HG03139 (cell line): ENCODE measurements at regions not wholly inside any gene's neighbourhood (a gene's known extent, or its start where the extent isn't known, plus 50 kb on each side); places are given as distances from the start of the nearest gene placed in this dataset.

Source experiments
- ATAC-seq: cut with Tn5 transposase; IDR thresholded peaks from one replicate; pipeline ENCODE4 v1.9.1; 2021; ENCODE audit not compliant: unreplicated experiment

DNA sequence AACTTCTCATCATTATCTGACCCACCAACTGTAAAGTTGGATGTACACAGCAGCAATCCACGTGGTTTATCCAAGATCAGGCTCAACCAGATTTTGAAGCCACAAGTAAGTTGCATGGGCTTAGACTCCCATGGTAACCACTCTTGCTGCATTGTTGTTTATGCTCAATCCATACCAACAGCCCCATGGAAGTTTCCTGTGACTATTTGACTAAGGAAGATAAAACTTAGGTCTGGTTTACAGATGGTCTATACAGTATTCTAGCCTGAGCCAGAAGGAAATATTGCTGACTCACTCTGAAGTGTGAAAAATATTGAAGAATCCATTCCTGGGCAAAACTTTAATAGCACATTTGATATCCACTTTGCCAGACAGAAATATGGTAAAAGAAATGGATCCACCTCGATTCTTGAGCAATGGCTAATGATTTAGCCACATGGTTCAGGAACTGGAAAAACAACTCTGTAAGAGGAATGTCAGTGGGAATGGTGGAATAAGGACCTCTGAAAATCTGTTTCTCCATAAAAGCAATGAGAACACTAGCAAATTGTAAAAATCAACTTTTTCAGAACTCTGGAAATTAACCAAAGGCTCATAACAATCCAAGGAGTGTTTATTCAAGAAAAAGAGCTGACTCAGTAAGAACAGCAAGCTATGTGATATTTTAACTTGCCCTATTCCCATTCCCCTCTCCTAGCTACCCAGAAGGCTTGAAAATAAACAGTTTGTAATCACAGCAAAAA is 162.9 kb upstream of the STT3B start:
- no peak for ATAC-seq

DNA sequence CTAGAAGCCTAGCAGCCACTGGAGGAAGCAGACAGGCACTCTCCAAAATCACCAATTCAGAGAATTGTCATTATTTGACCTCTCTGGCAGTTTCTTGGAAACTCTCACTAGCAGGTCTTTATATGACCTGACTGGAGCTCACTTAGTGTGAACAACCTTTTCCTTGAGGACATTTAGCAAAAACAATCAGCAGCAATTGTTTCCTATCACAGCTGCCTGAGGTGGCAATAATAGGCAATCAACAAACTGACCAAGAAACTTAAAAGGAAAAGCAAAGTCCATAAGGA is 162.4 kb upstream of the STT3B start:
- no peak for ATAC-seq

DNA sequence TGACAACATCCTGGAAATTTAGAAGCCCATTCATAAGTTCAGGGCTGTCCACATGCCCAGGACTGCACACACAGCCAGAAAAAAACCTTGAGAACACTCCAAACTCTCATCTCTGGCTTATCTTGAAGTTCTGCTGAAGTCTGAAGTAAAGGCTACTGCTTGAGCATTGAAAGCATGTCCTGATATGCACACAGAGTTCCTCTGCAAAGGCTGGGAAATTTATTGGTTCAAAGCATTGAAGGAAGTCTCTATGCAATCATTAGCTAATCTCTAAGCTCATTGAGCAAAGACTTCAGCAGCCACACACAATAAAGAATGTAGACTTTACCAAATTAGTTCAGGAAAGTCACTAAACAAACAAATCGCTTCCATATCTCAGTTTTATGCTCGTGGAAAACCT is 162.0 kb upstream of the STT3B start:
- no peak for ATAC-seq

DNA sequence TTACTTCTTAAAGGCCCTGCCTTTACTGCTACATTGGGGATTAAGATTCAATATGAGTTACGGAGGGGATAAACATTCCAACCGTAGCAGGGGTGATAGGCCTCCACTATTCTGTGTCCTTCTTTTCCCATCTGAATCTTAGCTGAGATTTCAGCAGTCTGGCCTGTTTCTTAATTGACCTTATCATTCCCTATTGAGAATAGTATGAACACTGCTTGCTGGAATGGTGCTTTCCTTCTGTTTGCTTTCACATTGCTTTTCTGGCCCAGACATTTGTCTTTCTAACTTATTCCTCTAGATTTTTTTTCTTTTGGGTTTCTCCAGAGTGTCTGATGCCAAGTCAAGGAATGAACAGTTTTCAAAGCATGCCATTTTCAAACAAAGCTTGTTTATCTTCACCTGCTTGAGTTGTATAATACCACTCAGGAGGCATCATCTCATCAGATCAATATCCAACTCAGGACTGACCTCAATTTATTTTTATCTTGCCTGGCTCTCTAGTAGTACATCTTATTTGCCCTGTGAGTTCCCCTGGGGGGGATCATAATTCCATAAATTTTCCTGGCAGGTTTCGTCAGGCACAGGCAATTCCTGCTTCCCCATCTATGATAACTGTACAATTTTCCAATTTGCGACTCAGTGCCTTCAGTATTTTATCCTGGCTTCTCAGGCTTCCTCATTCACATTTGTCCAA is 161.1 kb upstream of the STT3B start:
- no peak for ATAC-seq

DNA sequence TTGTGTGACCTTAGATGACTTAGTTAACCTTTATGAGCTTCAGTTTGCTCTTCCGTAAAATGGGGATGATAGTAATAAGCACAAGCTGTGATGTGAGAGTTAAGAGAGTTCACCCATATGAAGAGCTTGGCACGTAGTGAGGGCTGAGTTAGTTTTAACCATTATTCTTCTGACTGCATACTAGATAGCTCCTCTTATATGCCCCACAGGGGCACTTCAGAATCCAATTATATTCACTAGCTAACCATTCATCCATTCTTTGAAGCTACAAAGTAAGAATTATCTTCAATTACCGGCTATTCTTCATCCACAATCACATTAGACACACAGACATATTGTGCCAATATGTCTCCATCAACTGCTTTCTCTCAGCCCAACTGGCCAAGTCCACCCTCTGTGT is 159.0 kb upstream of the STT3B start:
- no peak for ATAC-seq

DNA sequence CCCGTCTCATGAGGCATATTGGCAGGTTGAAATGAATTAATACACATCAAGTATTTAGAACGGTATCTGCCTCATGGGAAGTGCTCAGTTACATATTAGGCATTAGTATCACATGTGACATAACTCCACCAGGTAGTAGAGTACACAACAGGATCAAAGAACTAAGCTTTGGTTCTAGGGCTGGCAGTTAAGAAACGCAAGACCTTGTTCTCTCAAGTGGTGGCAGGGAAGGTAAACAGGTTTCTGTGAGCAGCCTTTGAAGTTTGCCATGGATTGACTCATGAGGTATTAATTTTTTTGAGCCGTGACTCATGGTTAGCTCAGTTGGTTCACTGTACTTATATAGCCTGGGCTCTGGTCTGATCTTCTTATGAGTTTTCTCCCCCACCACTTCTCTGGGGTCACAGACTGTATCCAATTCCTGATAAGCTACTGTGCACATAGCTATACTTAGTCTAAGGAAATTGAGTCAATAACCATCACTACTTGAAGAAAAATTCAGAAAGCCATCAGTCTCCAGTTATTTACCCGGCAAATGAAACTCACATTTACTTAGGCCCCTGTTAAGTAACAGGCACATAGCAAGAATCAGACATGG is 155.6 kb upstream of the STT3B start:
- ATAC-seq: no peak

DNA sequence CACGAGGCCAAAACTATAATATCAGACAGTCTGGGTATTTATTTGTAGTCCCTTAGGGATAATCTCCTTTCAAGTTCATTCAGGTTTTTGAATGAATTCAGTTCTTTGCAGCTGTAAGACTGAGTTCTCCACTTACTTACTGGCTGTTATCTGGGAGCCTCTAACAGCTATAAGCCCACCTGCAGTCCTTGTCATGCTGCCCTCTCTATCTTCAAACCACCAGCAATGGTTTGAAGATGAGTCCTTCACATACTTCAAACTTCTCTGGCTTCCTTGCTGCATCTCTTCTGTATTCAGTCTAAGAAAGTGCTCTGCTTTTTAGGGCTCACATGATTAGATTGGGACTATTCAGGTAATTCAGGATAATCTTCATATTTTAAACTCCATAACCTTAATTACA is 154.5 kb upstream of the STT3B start:
- ATAC-seq: no peak

DNA sequence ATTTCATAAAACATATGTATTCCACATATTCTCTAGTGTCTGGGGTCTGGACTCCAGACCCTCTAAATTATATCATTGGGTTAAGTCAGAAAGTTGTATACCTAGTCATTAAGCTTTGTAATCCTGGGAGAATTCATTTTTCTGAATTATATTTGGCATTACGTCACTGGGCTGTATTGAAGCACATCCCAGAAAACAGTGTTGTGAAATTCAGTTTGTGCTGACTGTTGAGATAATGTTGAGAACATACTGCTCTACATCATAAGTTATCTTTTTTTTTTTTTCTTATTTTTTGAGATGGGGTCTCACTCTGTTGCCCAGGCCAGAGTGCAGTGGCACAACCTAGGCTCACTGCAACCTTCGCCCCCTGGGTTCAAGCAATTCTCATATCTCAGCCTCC is 153.1 kb upstream of the STT3B start:
- ATAC-seq: no peak

DNA sequence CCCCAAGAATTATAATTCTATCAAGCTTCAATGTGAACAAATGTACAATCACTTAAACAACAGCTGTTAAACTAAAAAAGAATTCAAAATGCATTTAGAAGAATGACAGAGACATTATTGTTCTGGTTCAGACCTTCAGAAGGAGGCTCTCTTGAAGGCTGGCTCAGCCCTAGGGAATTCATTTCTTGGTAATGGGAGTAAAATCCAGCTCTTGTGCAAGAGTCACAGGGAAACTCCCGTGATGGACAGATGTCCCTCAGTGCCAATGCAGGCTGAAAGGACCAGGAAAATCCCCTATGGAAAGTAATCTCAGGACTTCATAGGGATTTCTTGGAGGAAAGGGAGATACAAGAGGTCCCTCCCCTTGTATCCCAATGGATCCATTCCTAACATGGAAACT is 149.9 kb upstream of the STT3B start:
- no peak for ATAC-seq

DNA sequence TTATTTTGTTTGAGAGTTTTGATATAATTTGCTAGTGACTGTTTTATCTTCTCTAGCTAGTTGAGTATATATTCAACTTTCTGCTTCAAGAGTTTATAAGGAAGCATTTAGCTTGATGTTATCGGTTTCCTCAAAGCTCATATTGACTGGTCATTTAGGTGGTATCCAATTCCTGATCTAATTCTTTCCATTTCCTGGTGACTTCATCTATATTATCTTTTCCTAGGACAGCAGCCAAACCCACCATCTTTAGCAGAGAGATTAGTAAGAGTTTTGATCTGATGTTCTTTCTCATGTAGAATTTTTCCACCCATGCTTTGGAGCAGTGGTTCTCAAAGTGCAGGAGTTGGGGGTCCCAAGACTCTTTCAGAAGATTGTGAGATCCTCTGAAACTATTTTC is 148.6 kb upstream of the STT3B start:
- no peak for ATAC-seq

DNA sequence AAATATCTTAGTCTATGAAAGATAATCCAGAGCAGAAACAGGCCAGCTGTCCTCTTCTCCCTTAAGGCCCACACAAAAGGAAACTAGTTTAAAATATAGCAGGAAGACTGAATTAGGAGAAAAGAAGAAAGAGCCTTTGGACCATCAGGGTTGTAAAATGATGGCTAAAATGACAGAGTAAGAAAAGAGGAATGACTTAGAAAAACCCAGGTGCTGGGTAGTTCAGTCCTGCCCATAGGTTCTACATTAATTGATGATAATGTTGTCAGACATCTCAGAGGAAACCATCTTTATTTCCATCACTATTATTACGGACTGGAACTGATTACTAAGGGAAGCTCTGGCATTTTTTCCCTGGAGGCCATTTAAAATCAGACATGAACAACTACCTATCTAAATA is 142.8 kb upstream of the STT3B start:
- ATAC-seq: no peak

DNA sequence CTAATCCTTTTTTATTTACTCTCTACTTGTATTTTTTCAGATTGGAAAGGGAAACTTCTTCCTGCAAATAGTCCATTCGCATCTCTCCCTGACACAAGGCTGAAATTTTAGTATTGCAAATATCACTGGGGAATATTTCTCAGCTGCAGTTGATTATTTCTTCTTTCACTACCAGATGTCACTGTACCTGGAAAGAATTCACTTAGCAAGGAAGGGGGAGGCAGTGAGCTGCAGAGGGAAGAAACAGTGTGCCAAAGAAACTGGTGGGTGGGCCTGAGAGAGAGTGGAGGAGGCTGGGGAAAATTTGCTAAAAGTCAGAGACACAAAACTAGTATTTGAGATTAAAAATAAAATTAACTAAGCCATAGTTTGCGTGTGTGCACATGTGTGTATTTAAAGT is 142.3 kb upstream of the STT3B start:
- ATAC-seq: no peak

DNA sequence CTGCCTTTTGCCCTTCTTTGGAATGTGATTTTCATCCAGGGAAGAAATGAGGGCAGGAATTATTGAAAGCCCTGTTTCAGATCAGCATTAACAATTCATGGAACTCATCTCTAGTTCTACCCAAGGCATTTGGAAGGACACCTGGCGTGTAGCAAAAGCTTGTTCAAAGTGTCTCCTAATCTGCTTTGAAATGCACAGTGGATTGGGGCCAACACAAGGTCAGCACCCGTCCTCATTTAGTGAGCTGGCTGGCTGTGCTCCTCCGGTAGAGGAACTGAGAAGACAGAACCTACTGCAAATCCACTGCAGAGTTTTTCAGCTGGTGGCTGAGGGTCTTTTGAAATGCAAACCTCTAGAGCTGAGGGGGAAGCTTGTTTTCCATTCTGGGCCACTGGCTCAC is 141.6 kb upstream of the STT3B start:
- no peak for ATAC-seq

DNA sequence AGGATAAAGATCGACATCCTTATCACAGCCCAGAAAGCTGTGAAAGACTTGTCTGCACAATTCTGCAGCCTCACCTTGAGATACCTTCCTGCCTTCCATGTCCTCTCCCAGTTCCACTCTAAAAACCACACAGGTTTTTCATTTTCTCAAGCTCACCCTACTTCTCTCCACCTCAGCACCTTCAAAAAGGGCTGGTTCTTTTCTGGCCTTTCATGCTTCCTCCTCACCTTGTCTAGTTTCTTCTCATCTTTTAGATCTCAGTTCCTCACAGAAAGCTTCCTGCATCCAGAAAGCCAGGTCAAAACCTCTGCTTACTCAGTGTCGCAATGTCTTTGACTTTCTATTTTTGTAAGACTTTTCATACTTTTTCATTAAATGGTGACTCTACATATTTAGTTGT is 140.2 kb upstream of the STT3B start:
- ATAC-seq: no peak

DNA sequence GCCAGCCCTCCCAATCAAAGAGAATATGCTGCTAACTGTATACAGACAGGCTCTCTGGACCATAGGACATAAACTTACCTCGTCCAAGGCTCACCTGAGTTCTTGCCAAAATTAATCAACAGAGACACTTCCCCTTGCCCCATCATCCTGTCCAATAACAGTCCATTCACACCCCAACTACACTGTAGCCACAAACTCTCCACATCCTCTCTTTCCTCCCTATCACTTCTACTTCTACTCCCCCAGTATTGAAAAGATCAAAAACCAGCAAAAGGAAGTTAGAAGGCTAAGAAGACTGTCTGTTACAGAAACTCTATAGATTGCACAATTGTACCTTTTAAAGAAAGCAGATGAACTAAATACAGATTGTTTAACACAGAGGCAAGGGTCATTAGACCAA is 133.5 kb upstream of the STT3B start:
- no peak for ATAC-seq

DNA sequence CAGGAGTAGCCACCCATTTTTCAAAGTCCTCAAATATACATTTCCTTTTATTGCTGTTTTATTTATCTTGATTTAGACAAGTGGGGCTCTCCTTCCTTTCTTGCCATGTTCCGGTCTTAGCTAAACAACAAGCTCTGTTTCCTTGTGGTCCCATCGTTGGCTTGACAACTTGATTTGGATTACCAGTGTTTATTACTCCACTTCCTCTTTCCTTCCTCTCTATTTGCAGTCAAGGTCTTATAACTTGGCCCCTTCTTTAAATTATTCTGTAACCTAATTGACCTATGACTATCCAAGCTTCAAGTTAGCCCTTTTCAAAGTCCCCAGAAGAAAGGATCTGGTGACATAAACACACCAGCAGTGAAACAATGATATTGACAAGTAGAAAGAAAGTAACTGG is 130.6 kb upstream of the STT3B start:
- no peak for ATAC-seq

DNA sequence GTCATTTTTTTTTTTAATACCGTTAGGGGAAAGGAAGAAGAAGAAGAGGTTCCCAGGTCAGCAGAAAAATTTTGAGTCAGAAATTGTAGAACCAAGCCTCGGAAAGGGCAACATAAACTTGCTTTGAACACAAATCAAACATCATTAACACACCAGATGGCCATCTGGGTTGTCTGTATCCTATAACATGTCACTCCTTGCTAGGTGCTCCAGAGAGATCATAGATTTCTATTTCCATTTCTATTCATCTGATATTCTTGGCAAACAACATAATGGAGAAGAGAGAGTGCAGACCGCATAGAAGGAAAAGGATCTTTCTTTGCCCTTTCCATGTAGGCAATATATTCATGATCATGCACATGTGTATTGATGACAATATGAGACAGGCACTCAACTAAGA is 129.5 kb upstream of the STT3B start:
- no peak for ATAC-seq

DNA sequence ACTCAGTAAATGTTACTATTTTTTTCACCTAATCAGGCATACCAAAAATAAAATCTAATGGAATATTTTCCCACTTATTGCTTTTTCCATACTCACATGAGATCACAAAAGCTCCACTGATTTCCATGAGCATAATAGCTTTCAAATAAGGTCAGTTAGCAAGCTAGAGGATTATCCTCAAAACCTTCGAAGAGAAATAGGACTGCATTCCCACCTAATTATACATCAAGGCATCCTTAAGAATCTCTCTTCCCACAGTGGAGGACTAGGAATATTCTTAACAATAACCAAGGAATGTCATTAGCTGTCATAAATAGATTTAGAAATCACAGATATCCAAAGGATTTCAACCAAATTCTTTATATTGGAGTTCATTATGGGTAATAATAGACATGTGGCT is 127.9 kb upstream of the STT3B start:
- ATAC-seq: no peak

DNA sequence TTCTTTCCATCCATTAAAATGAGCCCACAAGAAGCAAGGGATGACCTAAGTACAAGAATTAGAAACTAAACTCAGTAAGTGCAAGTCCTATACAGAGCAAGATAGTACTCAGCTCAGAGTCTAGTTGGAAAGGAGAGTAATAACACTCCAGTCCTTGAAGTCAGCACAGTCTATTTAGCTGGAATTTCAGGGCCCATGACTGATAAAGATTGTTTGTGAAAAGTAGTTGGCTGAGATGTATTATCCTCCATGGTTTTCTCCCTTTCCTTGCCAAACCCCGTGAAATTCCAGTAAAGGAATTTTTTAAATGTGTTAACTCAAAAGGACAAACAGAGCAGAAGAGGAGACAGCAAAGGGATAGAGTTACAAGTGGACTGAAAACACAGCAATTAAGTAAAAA is 127.2 kb upstream of the STT3B start:
- no peak for ATAC-seq

DNA sequence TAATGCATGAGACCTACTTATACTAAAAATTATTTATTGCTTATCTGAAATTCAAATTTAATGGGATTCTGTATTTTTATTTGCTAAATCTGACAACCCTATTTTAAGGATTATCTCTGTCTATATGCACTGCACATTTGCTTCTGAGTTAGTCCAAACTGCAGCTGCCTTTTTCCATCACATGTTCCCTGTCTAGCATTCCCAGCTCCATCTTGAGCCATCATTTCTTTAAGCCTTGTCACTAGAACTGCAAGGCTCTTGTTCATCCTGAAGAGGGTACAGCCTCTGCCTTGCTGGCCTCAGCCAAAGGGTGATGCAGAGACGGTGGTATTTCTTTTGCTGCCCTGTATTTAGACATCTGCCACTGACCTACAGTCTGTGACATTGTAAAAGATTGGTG is 125.8 kb upstream of the STT3B start:
- no peak for ATAC-seq

DNA sequence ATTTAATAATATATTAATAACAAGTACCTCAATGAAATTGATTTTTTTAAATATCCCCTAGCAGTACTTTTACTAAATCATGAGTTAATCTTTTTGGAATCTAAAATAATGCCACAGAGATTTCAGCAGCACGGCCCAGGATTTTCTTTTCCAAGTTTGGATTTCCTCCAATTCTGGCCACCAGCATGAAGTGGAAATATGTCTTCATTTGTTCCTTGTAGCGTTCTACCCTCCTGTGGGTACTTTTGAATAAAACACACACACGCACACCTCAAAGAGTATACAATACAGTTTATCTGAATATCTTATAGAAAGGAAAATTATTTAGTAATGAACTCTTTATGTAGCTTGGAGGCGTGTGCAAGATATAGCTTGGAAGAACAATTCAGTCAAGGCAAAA is 125.1 kb upstream of the STT3B start:
- no peak for ATAC-seq

DNA sequence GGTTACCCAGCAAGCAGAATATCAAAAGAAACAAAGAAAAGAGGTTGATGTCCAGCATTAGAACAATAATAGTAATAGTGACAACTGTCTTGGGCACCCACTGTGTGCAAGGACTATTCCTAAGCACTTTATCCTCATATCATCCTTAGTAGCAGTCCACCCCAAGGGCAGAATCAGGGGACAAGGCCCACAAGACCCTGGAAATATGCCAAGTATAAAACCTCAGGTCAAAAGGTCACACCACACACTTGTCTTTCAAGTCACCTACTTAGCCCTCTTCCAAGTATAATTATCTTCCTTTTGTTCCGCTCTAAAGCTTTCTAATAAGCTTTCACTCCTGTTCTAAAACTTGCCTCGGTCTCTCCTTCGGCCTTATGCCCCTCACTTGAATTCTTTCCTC is 124.0 kb upstream of the STT3B start:
- ATAC-seq: no peak

DNA sequence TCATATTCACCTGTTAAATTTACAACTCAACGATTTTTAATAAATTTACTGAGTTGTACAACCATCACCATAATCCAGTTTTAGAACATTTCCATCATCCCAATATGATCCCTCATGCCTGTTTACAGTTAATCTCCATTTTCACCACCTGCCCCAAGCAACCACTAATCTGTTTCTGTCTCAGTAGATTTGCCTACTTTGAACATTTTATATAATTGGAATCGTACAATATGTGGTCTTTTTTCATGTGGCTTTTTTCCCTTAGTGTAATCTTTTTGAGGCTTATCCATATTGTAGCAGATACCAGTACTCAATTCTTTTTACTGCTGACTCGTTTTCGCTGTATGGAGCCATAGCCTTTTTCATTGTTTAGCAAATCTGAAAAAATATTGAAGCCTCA is 123.3 kb upstream of the STT3B start:
- ATAC-seq: no peak
